ENCODE measurements at regions not wholly inside any gene's neighbourhood (a gene's known extent, or its start where the extent isn't known, plus 50 kb on each side); places are given as distances from the start of the nearest gene placed in this dataset.
"Not testable (repeated sequence)": the region's sequence is repeated elsewhere in the genome, so short reads cannot be mapped to it uniquely, and the experiment has no call there.

- TF ChIP-seq CTCF (IDR thresholded peaks at IDR 0.05; ENCODE audit: insufficient read depth, low read depth, low read length) = peak; percentile 34
- peak; percentile 49 for DNase-seq (ENCODE audit: low read depth)
- no peak overlapping the region for H3K4me3 ChIP-seq (ENCODE audit: low read depth, low read length)
Observed at GRCh38 chr6:135675862-135676261, 175.6 kb upstream of the PDE7B start.

GRCh38 chr6:135680964-135681913, 170.3 kb upstream of the PDE7B start:
- DNase-seq (ENCODE audit: low read depth) = no peak
- H3K4me3 ChIP-seq (ENCODE audit: low read depth, low read length) = no peak overlapping the region
- no peak for TF ChIP-seq CTCF (IDR thresholded peaks at IDR 0.05; ENCODE audit: insufficient read depth, low read depth, low read length)

- H3K4me3 ChIP-seq (ENCODE audit: low read depth, low read length) = no peak overlapping the region
- peak; percentile 38 for DNase-seq (ENCODE audit: low read depth)
- TF ChIP-seq CTCF (IDR thresholded peaks at IDR 0.05; ENCODE audit: insufficient read depth, low read depth, low read length) = no peak
Observed at GRCh38 chr6:135686784-135687301, 164.7 kb upstream of the PDE7B start.

- not testable (repeated sequence) for DNase-seq (ENCODE audit: low read depth); H3K4me3 ChIP-seq (ENCODE audit: low read depth, low read length)
Observed at GRCh38 chr6:135688476-135688875, 163.0 kb upstream of the PDE7B start.

- no peak overlapping the region for H3K4me3 ChIP-seq (ENCODE audit: low read depth, low read length)
- DNase-seq (ENCODE audit: low read depth) = no peak
- TF ChIP-seq CTCF (IDR thresholded peaks at IDR 0.05; ENCODE audit: insufficient read depth, low read depth, low read length) = no peak
Observed at GRCh38 chr6:135692426-135692825, 159.1 kb upstream of the PDE7B start.

GRCh38 chr6:135693811-135694370, 157.6 kb upstream of the PDE7B start:
- no peak for DNase-seq (ENCODE audit: low read depth)
- no peak for TF ChIP-seq CTCF (IDR thresholded peaks at IDR 0.05; ENCODE audit: insufficient read depth, low read depth, low read length)
- H3K4me3 ChIP-seq (ENCODE audit: low read depth, low read length) = no peak overlapping the region

- no peak for TF ChIP-seq CTCF (IDR thresholded peaks at IDR 0.05; ENCODE audit: insufficient read depth, low read depth, low read length)
Observed at GRCh38 chr6:135699705-135700104, 151.8 kb upstream of the PDE7B start.

More at GRCh38 chr6:135699705-135700104, 151.8 kb upstream of the PDE7B start:
- no peak overlapping the region for H3K4me3 ChIP-seq (ENCODE audit: low read depth, low read length)
- DNase-seq (ENCODE audit: low read depth) = no peak

All from fibroblast of villous mesenchyme (primary cell).